ENCODE measurements at regions not wholly inside any gene's neighbourhood (a gene's known extent, or its start where the extent isn't known, plus 50 kb on each side); places are given as distances from the start of the nearest gene placed in this dataset.

- DNase-seq = no peak
Observed at GRCh38 chr2:2822143-2822542, 491.1 kb upstream of the MYT1L start.

- DNase-seq = no peak
Observed at GRCh38 chr2:2812648-2813047, 481.6 kb upstream of the MYT1L start.

- no peak for DNase-seq
Observed at GRCh38 chr2:2812117-2812516, 481.0 kb upstream of the MYT1L start.

- no peak for DNase-seq
Observed at GRCh38 chr2:2810504-2810903, 479.4 kb upstream of the MYT1L start.

DNA sequence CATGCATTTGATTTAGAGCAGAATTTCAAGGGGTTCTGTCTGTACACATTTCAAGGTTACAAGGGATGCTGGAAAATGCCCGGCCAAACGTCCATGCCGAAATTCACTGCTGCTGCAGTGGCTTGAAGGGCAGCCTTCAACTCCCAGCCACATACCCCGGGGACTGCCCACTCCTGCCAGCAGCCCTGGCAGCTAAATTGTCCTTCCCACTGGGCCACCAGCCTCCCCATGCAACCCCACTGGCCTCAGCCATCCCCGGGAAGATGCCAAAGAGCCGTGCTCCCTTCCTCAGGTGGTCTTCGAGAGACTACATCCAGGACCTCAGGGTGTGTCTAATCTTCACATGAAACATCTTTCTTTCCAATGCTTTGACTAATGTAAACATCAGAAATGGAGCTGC, 478.7 kb upstream of the MYT1L start:
- DNase-seq = no peak

- DNase-seq = no peak
Observed at GRCh38 chr2:2808551-2809058, 477.5 kb upstream of the MYT1L start.

- DNase-seq = no peak
Observed at GRCh38 chr2:2806711-2807110, 475.6 kb upstream of the MYT1L start.

DNA sequence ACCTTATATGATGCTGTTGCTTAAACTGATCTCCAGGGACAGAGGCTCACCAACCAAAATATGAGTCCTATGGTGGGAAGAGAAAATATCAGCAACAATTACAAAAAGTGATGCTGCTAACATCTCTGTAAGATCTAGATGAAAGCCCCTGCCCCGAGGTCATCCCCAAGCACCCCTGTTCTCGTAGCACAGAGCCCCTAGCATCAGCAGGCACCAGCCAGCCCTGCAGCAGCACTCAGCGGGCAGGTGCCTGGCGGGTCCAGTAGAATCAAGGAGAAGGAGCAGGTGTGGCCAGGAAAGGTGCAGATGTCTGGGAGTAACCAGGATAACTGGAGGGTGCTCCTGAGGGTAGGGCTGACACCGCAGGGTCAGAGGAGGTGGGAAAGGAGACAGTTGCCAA, 474.2 kb upstream of the MYT1L start:
- no peak for DNase-seq

DNA sequence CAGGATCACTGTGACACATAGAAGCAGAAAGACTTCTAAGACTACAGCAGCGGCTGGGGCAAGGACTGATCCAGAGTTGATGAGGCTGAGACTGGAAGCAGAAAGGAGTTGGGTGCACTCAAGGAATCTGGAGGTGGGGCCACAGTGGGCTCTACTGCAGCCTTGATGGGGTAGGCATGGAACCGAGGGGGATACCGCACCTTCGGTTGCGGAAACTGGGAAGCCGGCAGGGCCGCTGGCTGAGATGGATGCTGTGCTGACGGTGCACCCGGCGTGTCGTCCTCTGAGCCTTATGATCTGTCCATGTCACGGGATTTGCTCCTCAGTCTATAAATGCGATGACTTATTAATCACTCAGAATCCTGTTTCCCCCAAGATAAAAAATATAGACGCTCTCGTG, 473.5 kb upstream of the MYT1L start:
- no peak for DNase-seq

GRCh38 chr2:2801458-2801857, 470.4 kb upstream of the MYT1L start:
- DNase-seq = no peak

DNA sequence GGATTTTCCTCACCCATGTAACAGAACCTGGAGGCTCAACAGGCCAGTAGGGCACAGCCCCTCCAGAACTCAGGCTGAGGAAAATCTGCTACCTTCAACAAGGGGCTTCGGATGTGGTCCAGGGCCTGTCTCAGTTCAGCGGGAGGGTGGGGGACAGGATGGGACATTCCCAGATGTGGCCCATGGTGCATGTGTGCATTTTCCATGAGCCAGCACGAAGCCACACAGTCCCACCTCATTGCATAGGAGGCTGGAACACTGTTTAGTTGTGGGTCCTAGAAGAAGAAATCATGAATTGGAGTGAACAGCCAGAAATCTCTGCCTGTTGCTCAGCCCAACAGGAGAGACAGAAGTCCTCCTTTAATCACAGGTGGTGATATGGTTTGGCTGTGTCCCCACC, 469.6 kb upstream of the MYT1L start:
- DNase-seq = no peak

DNA sequence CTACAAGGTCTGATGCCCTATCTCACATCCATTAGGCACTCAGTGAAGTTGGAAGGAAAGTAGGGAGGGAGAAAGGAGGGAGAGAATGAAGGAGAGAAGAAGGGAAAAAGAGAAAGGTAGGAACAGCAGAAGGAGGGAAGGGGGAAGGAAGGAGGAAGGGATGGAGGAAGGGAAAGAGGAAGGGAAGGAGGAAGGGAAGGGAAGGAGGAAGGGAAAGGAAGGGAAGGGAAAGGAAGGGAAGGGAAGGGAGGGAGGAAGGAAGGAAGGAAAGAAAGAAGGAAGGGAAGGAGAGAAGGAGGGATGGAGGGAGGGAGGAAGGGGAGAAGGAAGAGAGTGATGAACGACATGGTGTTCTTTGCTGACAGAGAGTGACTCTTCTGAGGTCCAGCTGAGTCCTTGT, 468.9 kb upstream of the MYT1L start:
- no peak for DNase-seq

DNA sequence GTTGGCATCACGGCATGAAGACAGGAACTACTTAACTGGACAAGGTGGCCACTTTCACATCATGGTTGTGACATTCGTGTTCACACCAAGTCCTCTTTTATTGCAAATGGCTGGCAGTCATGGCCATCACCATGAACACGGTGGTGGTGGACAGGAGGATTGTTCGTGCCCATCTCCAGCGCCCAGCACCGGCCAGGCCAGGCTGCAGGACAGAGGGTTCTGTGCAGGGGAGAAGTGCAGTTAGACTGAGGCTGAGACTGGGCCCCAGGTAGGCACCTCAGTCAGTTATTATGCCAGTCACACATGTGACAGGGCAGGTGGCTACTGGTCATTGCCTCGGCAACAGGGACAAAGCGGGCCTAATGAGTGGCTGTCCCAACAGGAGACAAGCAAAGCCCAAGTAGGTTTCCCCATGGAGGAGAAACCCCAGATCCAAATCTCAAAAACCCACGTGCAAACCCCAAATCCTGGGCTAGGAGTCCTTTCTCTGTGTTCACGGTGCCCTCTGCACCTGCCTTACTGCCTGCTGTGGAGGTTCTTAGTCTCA, 468.1 kb upstream of the MYT1L start:
- no peak for DNase-seq

DNA sequence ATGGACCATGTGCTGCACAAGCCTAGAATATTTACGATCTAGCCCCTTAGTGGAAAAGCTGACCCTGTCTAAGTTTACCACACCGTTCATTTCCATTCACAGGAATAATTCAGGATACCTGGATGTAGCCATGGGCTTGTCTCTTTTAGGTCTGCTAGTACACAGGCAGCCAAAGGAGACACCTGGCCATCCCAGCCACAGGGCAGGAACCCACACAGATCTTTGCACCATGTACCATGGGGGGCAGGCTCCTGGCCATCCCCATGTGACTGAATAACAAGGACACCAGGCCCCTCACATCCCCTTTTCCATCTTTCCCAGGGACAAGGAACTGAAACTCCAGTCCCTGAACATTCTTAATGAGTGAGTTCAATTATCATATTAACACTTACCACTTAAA, 467.3 kb upstream of the MYT1L start:
- no peak for DNase-seq

DNA sequence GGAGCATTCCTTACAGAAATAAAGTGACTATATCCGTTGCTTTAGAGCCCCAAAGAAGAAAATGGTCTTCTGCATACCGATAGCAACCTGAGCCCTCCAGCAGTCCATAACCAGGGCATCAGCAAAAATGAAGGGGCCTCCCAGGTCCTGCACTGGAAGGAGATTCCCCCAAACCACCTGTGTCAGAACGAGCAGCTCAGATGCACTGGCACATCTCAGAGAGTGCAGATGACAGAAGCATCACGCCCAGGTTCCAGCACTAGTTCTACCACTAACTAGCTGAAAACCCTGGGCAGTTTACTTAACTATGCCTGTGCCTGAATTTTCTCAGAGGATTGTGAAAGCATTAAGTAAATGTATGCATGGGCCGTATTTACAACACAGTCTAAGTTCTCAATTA, 466.7 kb upstream of the MYT1L start:
- DNase-seq = no peak

DNA sequence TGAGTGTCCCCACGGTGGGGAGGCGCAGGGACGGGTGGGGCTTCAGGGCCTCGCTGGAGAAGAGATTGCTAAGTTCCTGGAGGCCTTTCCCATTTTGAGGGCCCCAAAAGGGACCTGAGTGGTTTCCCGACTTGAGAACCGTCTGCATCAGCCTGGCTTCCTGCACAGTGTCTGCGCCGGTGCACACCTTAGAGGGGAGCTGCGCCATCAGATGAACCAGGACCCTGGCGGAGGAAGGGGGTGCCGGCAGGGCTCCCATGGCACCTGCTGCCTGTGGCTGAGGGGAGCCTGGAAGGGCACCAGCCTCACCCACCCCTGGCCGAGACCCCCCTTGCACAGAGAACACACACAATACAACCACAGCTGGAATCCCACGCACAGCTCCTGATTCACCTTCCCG, 465.1 kb upstream of the MYT1L start:
- no peak for DNase-seq

DNA sequence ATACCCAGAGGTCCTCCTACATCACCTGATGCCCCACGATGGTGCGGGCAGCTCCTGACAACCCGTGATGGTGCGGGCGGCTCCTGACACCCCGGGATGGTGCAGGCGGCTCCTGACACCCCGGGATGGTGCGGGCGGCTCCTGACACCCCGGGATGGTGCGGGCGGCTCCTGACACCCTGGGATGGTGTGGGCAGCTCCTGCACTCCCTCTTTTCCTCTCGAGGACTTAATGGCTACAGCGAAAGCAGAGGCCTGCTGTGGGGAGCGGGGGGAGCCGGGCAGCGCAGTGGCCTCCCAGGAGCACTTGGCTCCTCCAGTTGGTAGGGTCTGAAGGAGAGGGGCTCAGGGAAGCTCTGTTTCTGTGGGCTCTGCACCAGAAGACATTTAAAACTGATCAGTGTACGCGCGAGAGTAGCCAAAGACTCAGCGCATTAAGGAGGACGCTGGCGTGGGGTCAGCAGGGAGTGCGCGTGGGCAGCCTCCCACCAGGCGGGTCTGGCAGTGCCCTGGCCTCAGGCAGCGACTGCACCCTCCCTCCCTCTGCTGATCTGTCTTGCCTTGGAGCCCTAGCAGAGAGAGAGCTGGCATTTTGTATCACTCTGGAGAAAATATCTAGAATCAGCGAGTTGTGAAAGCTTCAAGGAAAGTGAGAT, 464.5 kb upstream of the MYT1L start:
- no peak for DNase-seq

DNA sequence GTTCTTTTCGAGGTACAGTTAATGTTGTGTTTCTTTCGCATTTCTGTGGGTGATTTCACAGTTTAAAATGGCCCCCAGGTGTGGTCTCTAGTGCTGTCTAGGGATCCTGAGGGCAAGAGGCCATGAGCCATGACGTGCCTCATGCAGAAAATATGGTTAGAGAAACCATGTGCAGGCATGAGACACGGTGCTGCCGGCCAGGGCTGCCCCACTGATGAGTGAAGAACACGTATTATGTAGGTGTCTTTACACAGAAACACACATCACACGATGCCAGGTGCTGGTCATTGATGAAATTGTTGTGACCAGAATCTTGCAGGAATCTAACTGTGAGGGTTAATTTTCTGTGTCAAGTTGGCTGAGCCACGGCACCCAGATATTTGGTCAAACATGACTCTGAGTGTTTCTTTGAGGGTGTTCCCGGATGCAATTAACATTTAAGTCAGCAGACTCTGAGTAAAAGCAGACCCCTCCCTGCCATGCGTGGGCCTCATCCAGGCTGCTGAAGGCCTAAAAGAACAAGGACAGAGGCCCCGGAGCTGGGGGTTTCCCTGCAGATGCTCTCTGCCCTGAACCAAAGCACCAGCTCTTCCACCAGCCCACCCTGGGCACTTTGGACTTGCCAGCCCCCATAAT, 463.0 kb upstream of the MYT1L start:
- no peak for DNase-seq

- DNase-seq = no peak
Observed at GRCh38 chr2:2793514-2793913, 462.4 kb upstream of the MYT1L start.

GRCh38 chr2:2791606-2792005, 460.5 kb upstream of the MYT1L start:
- no peak for DNase-seq

- DNase-seq = no peak
Observed at GRCh38 chr2:2791031-2791430, 460.0 kb upstream of the MYT1L start.

DNA sequence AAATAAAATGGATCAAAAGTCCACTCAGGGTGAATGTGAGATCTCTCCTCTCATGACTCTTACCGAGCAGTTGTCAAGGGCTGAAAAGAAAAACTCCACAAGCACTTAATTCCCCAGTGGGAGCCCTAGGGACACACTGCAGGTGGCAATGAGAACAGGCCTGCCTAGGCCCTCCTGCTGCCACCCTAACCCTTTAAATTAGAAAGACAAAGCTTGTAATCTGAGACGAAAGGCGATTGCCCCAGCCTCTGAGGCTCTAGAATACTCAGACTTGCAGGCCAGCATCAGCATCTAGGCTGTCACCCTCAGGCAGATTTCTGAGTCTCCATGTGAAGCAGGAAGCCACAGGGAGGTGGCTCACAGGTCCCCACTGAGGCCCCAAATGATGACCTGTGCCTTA, 457.0 kb upstream of the MYT1L start:
- no peak for DNase-seq

- DNase-seq = no peak
Observed at GRCh38 chr2:2787301-2787907, 456.3 kb upstream of the MYT1L start.

DNA sequence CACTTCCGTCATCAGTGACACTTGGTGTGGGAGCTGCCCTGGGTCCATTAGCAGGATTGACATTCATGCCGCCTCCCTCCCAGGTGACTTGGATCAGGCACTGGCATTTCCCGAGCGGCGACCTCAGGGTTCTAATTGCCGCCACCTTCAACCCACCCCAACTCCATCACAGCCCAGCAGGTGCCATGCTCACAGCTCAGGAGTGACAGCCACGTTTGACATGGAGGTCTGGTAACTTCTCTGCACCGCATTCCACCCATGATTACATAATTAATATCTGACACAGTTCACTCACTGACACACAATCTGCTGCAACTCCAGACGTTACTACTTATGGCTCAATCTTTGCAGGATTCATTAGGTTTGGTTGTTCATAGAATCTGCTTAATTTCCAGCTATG, 450.9 kb upstream of the MYT1L start:
- DNase-seq = no peak

All from hematopoietic multipotent progenitor cell treated with erythropoietin and hydrocortisone succinate and interleukin-3 and kit ligand, for 6 days (in vitro differentiated cells).